IMR-90 (cell line): ENCODE measurements at regions not wholly inside any gene's neighbourhood (a gene's known extent, or its start where the extent isn't known, plus 50 kb on each side); places are given as distances from the start of the nearest gene placed in this dataset.

ENCODE experiments used
- ATAC-seq: fragments of 200-7000 bp; cut with Tn5 transposase; 2 replicates; pipeline ENCODE4 v1.9.1; 2020; ENCODE audit warnings: low read depth, mild to moderate bottlenecking, moderate library complexity
- BruUV-seq: library from RNA; stranded (reverse); fragments of 400-500 nt; replicated peaks from 2 replicates; lab custom pipeline; 2021; lab: Mats Ljungman, UMichigan
- CTCF ChIA-PET: fragments of 300-600 bp; formaldehyde crosslinking; extraction: SDS; loops from one replicate; lab custom pipeline; 2021; ENCODE audit warnings: antibody characterized with exemption; lab: Yijun Ruan, JAX
- POLR2A ChIA-PET: fragments of 300-600 bp; sonication (Branson Sonifier 250); formaldehyde crosslinking; loops from one replicate; lab custom pipeline; 2022; ENCODE audit warnings: antibody characterized with exemption; ENCODE audit not compliant: unreplicated experiment; lab: Charles Lee
- DNase-seq: peaks from one replicate; pipeline ENCODE4 v3.0.0; 2013
- H2AFZ ChIP-seq: replicated peaks from 2 replicates; pipeline ENCODE3; 2013; ENCODE audit warnings: low read length, mild to moderate bottlenecking; ENCODE audit not compliant: poor library complexity
- H2AK5ac ChIP-seq: 2 replicates; pipeline ENCODE4 v1.6.1; 2013; ENCODE audit warnings: low read depth, low read length, inconsistent platforms
- H2AK9ac ChIP-seq: replicated peaks from 2 replicates; pipeline ENCODE3; 2013; ENCODE audit warnings: mild to moderate bottlenecking, low read depth, low read length, moderate library complexity; ENCODE audit not compliant: poor library complexity
- H2BK120ac ChIP-seq: 2 replicates; pipeline ENCODE4 v1.6.1; 2013; ENCODE audit warnings: low read depth, low read length, inconsistent platforms
- H2BK15ac ChIP-seq: 3 replicates; pipeline ENCODE4 v1.6.1; 2013; ENCODE audit warnings: low read depth, low read length, inconsistent platforms
- H2BK20ac ChIP-seq: 2 replicates; pipeline ENCODE4 v1.6.1; 2013; ENCODE audit warnings: low read depth, mild to moderate bottlenecking, inconsistent platforms, low read length, moderate library complexity
- H2BK5ac ChIP-seq: 2 replicates; pipeline ENCODE4 v1.6.1; 2013; ENCODE audit warnings: mild to moderate bottlenecking, low read depth, low read length, inconsistent platforms; ENCODE audit not compliant: poor library complexity, severe bottlenecking
- H3K14ac ChIP-seq: replicated peaks from 2 replicates; pipeline ENCODE4 v1.6.1; 2013; ENCODE audit warnings: low read depth, low read length, inconsistent platforms
- H3K18ac ChIP-seq: 2 replicates; pipeline ENCODE4 v1.6.1; 2013; ENCODE audit warnings: low read depth, low read length, control low read depth
- H3K23ac ChIP-seq: 2 replicates; pipeline ENCODE4 v1.6.1; 2013; ENCODE audit warnings: low read depth, low read length, inconsistent platforms
- H3K27ac ChIP-seq: 2 replicates; pipeline ENCODE4 v1.5.1; 2013; ENCODE audit warnings: mild to moderate bottlenecking, control low read depth, low read length; ENCODE audit not compliant: insufficient read depth
- H3K27me3 ChIP-seq: 2 replicates; pipeline ENCODE4 v1.6.1; 2013; ENCODE audit warnings: low read length; ENCODE audit not compliant: control insufficient read depth, insufficient read depth
- H3K36me3 ChIP-seq: 2 replicates; pipeline ENCODE4 v1.6.1; 2013; ENCODE audit warnings: low read length, mixed read lengths; ENCODE audit not compliant: control insufficient read depth, insufficient read depth
- H3K4ac ChIP-seq: 2 replicates; pipeline ENCODE4 v1.6.1; 2013; ENCODE audit warnings: low read depth, low read length, inconsistent platforms
- H3K4me1 ChIP-seq: 2 replicates; pipeline ENCODE4 v1.6.1; 2013; ENCODE audit warnings: low read length, mixed read lengths; ENCODE audit not compliant: control insufficient read depth, insufficient read depth
- H3K4me2 ChIP-seq: 2 replicates; pipeline ENCODE4 v1.6.1; 2013; ENCODE audit warnings: low read depth, mild to moderate bottlenecking, control low read depth, low read length, moderate library complexity
- H3K4me3 ChIP-seq: 2 replicates; pipeline ENCODE4 v1.5.1; 2013; ENCODE audit warnings: low read depth, mild to moderate bottlenecking, control low read depth, low read length, moderate library complexity; ENCODE audit not compliant: insufficient read depth
- H3K56ac ChIP-seq: 2 replicates; pipeline ENCODE4 v1.6.1; 2013; ENCODE audit warnings: low read length, inconsistent platforms; ENCODE audit not compliant: insufficient read depth; ENCODE audit errors: extremely low read depth
- H3K79me1 ChIP-seq, 2 experiments: 2 replicates each; pipeline ENCODE4 v1.6.1; 2013; ENCODE audit warnings: low read length in 2 of 2, inconsistent platforms in 1 of 2, low read depth in 1 of 2
- H3K9ac ChIP-seq: 2 replicates; pipeline ENCODE4 v1.6.1; 2013; ENCODE audit warnings: low read depth, low read length, control low read depth
- H3K9me1 ChIP-seq: 2 replicates; pipeline ENCODE4 v1.6.1; 2013; ENCODE audit warnings: low read length, inconsistent platforms; ENCODE audit not compliant: insufficient read depth
- H3K9me3 ChIP-seq: 2 replicates; pipeline ENCODE4 v1.6.1; 2013; ENCODE audit warnings: low read length; ENCODE audit not compliant: control insufficient read depth, insufficient read depth
- H4K20me1 ChIP-seq: 2 replicates; pipeline ENCODE4 v1.6.1; 2013; ENCODE audit warnings: low read length, inconsistent platforms; ENCODE audit not compliant: insufficient read depth
- H4K5ac ChIP-seq: 2 replicates; pipeline ENCODE4 v1.6.1; 2013; ENCODE audit warnings: mild to moderate bottlenecking, low read depth, low read length, control low read depth
- H4K8ac ChIP-seq, 2 experiments: 2 replicates each; pipeline ENCODE4 v1.6.1; 2013; ENCODE audit warnings: low read depth in 2 of 2, low read length in 2 of 2, control low read depth in 1 of 2, inconsistent platforms in 1 of 2
- H4K91ac ChIP-seq: 2 replicates; pipeline ENCODE4 v1.6.1; 2013; ENCODE audit warnings: low read depth, low read length, inconsistent platforms; ENCODE audit not compliant: insufficient read depth
- CHD1 ChIP-seq: IDR thresholded peaks from 2 replicates; pipeline ENCODE4 v1.6.1; 2012; ENCODE audit warnings: low read depth, low read length, improper control_type of control experiment
- FOS ChIP-seq: fragments of 150-350 bp; IDR thresholded peaks from 2 replicates; pipeline ENCODE4 v1.6.1; 2016; ENCODE audit warnings: low read depth, low read length
- MAFK ChIP-seq: IDR thresholded peaks from 2 replicates; pipeline ENCODE4 v1.6.1; 2012; ENCODE audit warnings: low read depth, low read length, improper control_type of control experiment
- NFE2L2 ChIP-seq: fragments of 150-350 bp; IDR thresholded peaks from 2 replicates; pipeline ENCODE4 v1.6.1; 2016; ENCODE audit warnings: low read depth, mild to moderate bottlenecking, low read length
- RCOR1 ChIP-seq: IDR thresholded peaks from 2 replicates; pipeline ENCODE4 v1.6.1; 2012; ENCODE audit warnings: mild to moderate bottlenecking, low read length, improper control_type of control experiment; ENCODE audit not compliant: insufficient replicate concordance
- SMC3 ChIP-seq: fragments of 150-350 bp; IDR thresholded peaks from 2 replicates; pipeline ENCODE4 v1.6.1; 2016; ENCODE audit warnings: low read depth, mild to moderate bottlenecking, antibody characterized with exemption, low read length, moderate library complexity
- WGBS, 2 experiments: methylation state at CpG; one replicate each; pipeline versions ENCODE4 v1.1.5 to v1.1.7; 2013; ENCODE audit warnings: missing lambda C conversion rate in 2 of 2; ENCODE audit not compliant: insufficient read length in 1 of 2; ENCODE audit errors: extremely low coverage in 2 of 2; 5-methylcytosine and 5-hydroxymethylcytosine counted together
- dilution Hi-C: fragments of 300-500 bp; cut with HindIII; formaldehyde crosslinking; loops from one replicate; pipeline ENCODE4 v1.14.3; 2018; ENCODE audit warnings: low sequenced_read_pairs; ENCODE audit not compliant: unreplicated experiment
- in situ Hi-C: fragments of 300-500 bp; cut with MboI; formaldehyde crosslinking; loops from 3 replicates; pipeline ENCODE4 v1.14.3; 2019; ENCODE audit warnings: low sequenced_read_pairs, inconsistent platforms, mixed read lengths
- intact Hi-C: fragments of 100-400 bp; cut with micrococcal nuclease; formaldehyde crosslinking; loops from 2 replicates; pipeline ENCODE4 v1.10.0; 2022

DNA sequence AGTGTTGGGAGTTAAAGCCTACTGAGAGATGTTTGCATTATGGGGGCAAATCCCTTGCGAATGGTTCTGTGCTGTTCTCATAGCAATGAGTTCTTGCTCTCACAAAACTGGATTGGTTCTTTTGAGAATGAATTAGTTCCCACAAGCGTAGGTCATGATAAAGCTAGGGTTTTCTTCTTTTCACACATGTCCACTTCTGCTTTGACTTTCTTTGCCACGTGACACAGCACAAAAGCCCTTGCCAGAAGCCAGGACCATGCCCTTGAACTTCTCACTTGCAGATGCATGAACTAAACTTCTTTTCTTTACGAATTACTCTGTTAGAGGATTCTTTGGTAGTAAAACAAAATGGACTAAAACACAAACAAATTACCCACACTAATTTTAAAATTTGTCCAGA, 922.8 kb downstream of the EPHA7 start:
- Histone ChIP-seq H3K56ac (no peak overlapping the region), H2BK15ac (no peak overlapping the region), H2BK20ac (no peak overlapping the region), H3K18ac (no peak overlapping the region), H3K27ac (no peak overlapping the region), H4K20me1 (no peaks in the 10 kb centered on the region), H2BK120ac (no peak overlapping the region), H3K9ac (no peak overlapping the region), H2AK5ac (no peak overlapping the region), H3K14ac (no peak overlapping the region), H3K4me2 (no peak overlapping the region), H3K79me1 (no peaks in the 10 kb centered on the region), H3K4me3 (no peak overlapping the region), H3K36me3 (no peaks in the 10 kb centered on the region), H2BK5ac (no peak overlapping the region), H4K5ac (no peak overlapping the region), H3K9me1 (no peaks in the 10 kb centered on the region), H3K27me3 (no peaks in the 10 kb centered on the region), H2AK9ac (no peak overlapping the region), H3K4me1 (no peaks in the 10 kb centered on the region), H3K4ac (no peak overlapping the region), H4K91ac (no peak overlapping the region), H4K8ac (no peak overlapping the region), H2AFZ (no peak overlapping the region), H3K23ac (no peak overlapping the region), H3K9me3 (no peaks in the 10 kb centered on the region)
- intact Hi-C loops (no loop called here), dilution Hi-C loops (no loop called here), in situ Hi-C loops (no loop called here)
- ChIA-PET POLR2A (no interaction called here), CTCF (interaction anchor here (1.3 kb wide), 1 partner anchor 23 kb away, joined by 3 read pairs; no protein-coding TSS in a partner anchor)
- TF ChIP-seq SMC3 (no peak), MAFK (no peak), NFE2L2 (no peak), CHD1 (no peak), FOS (no peak), RCOR1 (no peak)
- DNase-seq: no peak
- WGBS, 2 experiments: no CpG with 5 or more reads among the region's 4 CpGs
- BruUV-seq: no TSS peak
- ATAC-seq: no peak
